Neural cell (in vitro differentiated cells): ENCODE measurements at regions not wholly inside any gene's neighbourhood (a gene's known extent, or its start where the extent isn't known, plus 50 kb on each side); places are given as distances from the start of the nearest gene placed in this dataset.

Experiments used
- H2AFZ ChIP-seq: fragments of 200-600, 300-800 bp; sonication (generic), shearing (Covaris generic); 2 replicates; pipeline ENCODE4 v1.6.0; 2014; ENCODE audit warnings: low read depth, mild to moderate bottlenecking, antibody characterized with exemption, low read length, moderate library complexity
- H3F3A ChIP-seq: fragments of 200-600 bp; shearing (Covaris generic); 2 replicates; pipeline ENCODE4 v1.6.1; 2016; ENCODE audit warnings: mild to moderate bottlenecking, moderate library complexity, mixed read lengths, antibody characterized with exemption, low read length; ENCODE audit not compliant: insufficient read depth, poor library complexity, severe bottlenecking
- H3K27ac ChIP-seq: fragments of 200-600, 300-800 bp; sonication (generic), shearing (Covaris generic); 2 replicates; pipeline ENCODE4 v1.5.1; 2014; ENCODE audit warnings: mild to moderate bottlenecking, low read length, moderate library complexity
- H3K27me3 ChIP-seq: fragments of 300-800, 200-600 bp; sonication (generic), shearing (Covaris generic); 2 replicates; pipeline ENCODE4 v1.6.0; 2014; ENCODE audit warnings: mild to moderate bottlenecking, low read depth, low read length, moderate library complexity; ENCODE audit not compliant: insufficient read depth
- H3K36me3 ChIP-seq: fragments of 300-800, 200-600 bp; sonication (generic), shearing (Covaris generic); 2 replicates; pipeline ENCODE4 v1.5.1; 2014; ENCODE audit warnings: mild to moderate bottlenecking, antibody characterized with exemption, low read length, moderate library complexity; ENCODE audit not compliant: insufficient read depth
- H3K4me2 ChIP-seq: fragments of 300-800, 200-600 bp; sonication (generic), shearing (Covaris generic); 2 replicates; pipeline ENCODE4 v1.6.0; 2014; ENCODE audit warnings: mild to moderate bottlenecking, low read length
- H3K4me3 ChIP-seq: fragments of 300-800, 200-600 bp; sonication (generic), shearing (Covaris generic); 2 replicates; pipeline ENCODE4 v1.5.1; 2014; ENCODE audit warnings: mild to moderate bottlenecking, low read length, moderate library complexity
- H3K79me2 ChIP-seq: fragments of 200-600 bp; shearing (Covaris generic); replicated peaks from 2 replicates; pipeline ENCODE4 v1.6.0; 2014; ENCODE audit warnings: mild to moderate bottlenecking, low read length, moderate library complexity; ENCODE audit not compliant: insufficient read depth
- H3K9ac ChIP-seq: fragments of 300-800, 200-600 bp; sonication (generic), shearing (Covaris generic); 2 replicates; pipeline ENCODE4 v1.6.1; 2016; ENCODE audit warnings: mild to moderate bottlenecking, low read length, mixed read lengths
- H3K9me2 ChIP-seq: fragments of 200-600 bp; shearing (Covaris generic); 2 replicates; pipeline ENCODE4 v1.6.1; 2016; ENCODE audit warnings: mild to moderate bottlenecking, low read length, mixed read lengths; ENCODE audit not compliant: insufficient read depth
- H3K9me3 ChIP-seq: fragments of 200-600, 300-800 bp; sonication (generic), shearing (Covaris generic); 2 replicates; pipeline ENCODE4 v1.6.1; 2016; ENCODE audit warnings: mild to moderate bottlenecking, mixed run types, low read length, moderate library complexity, mixed read lengths
- H4K20me1 ChIP-seq: fragments of 200-600 bp; shearing (Covaris generic); 2 replicates; pipeline ENCODE4 v1.6.1; 2016; ENCODE audit warnings: mild to moderate bottlenecking, mixed run types; ENCODE audit not compliant: insufficient read depth
- CTCF ChIP-seq: fragments of 450-650 bp; IDR thresholded peaks from 2 replicates; pipeline ENCODE4 v1.5.1; 2014; ENCODE audit warnings: antibody characterized with exemption, mild to moderate bottlenecking, moderate library complexity; ENCODE audit not compliant: poor library complexity, severe bottlenecking
- EP300 ChIP-seq: fragments of 450-650 bp; conservative IDR thresholded peaks from 2 replicates; pipeline ENCODE4 v1.6.1; 2014; ENCODE audit warnings: antibody characterized with exemption, mild to moderate bottlenecking, moderate library complexity; ENCODE audit not compliant: poor library complexity, severe bottlenecking
- EZH2 ChIP-seq: fragments of 200-600, 300-800 bp; shearing (Covaris generic), sonication (generic); IDR thresholded peaks from 2 replicates; pipeline ENCODE4 v1.6.1; 2014; ENCODE audit warnings: antibody characterized with exemption, low read length, borderline replicate concordance, mild to moderate bottlenecking; ENCODE audit not compliant: insufficient read depth, poor library complexity, severe bottlenecking
- MXI1 ChIP-seq: fragments of 450-650 bp; conservative IDR thresholded peaks from 2 replicates; pipeline ENCODE4 v1.6.1; 2014; ENCODE audit warnings: antibody characterized with exemption, mild to moderate bottlenecking; ENCODE audit not compliant: poor library complexity, severe bottlenecking
- POLR2AphosphoS5 ChIP-seq: IDR thresholded peaks from 2 replicates; pipeline ENCODE4 v1.6.1; 2012
- RAD21 ChIP-seq: fragments of 450-650 bp; conservative IDR thresholded peaks from 2 replicates; pipeline ENCODE4 v1.6.1; 2014; ENCODE audit warnings: antibody characterized with exemption, mild to moderate bottlenecking, moderate library complexity
- REST ChIP-seq: IDR thresholded peaks from 2 replicates; pipeline ENCODE4 v1.6.1; 2012; ENCODE audit warnings: borderline replicate concordance
- SMC3 ChIP-seq: fragments of 450-650 bp; conservative IDR thresholded peaks from 2 replicates; pipeline ENCODE4 v1.6.1; 2014; ENCODE audit warnings: antibody characterized with exemption, mild to moderate bottlenecking, moderate library complexity; ENCODE audit not compliant: poor library complexity
- TAF1 ChIP-seq: IDR thresholded peaks from 2 replicates; pipeline ENCODE4 v1.6.1; 2012; ENCODE audit warnings: low read depth

- Histone ChIP-seq H3K9me3 (no peaks in the 10 kb centered on the region), H3K4me3 (no peak overlapping the region), H2AFZ (no peak overlapping the region), H3K27me3 (no peaks in the 10 kb centered on the region), H4K20me1 (no peaks in the 10 kb centered on the region), H3K9ac (no peak overlapping the region), H3F3A (no peaks in the 10 kb centered on the region), H3K36me3 (no peaks in the 10 kb centered on the region), H3K4me2 (no peak overlapping the region), H3K9me2 (no peaks in the 10 kb centered on the region), H3K79me2 (no peaks in the 10 kb centered on the region), H3K27ac (no peak overlapping the region)
- TF ChIP-seq MXI1 (no peak), CTCF (no peak), POLR2AphosphoS5 (no peak), SMC3 (no peak), EP300 (no peak), TAF1 (no peak), REST (no peak), EZH2 (no peak)
Measured at GRCh38 chr9:80521151-80521550, 949.4 kb downstream of the TLE4 start.

DNA sequence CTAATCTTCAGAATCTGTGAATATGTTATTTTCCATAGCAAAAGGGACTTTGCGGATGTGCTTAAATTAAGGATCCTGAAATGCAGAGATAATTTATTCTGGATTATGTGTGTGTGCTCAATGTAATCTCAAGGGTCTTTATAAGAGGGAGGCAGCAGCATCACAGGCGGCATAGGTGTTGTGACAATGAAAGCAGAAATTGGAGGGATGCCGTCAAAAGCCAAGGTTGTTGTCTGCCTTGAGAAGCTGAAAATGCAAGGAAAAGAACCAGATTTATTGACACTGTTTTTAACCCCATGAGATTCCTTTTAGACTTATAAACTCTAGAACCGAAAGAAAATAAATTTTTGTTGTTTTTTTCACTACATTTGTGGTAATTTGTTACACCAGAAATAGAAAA is 948.5 kb downstream of the TLE4 start:
- no peaks in the 10 kb centered on the region for H3F3A ChIP-seq
- H3K27me3 ChIP-seq = no peaks in the 10 kb centered on the region
- no peaks in the 10 kb centered on the region for H3K79me2 ChIP-seq
- H4K20me1 ChIP-seq = no peaks in the 10 kb centered on the region
- no peak overlapping the region for H2AFZ ChIP-seq
- TF ChIP-seq EP300 (no peak), RAD21 (no peak), TAF1 (no peak), CTCF (no peak), MXI1 (no peak), SMC3 (no peak), EZH2 (no peak), REST (no peak)
- no peak overlapping the region for H3K4me3 ChIP-seq
- H3K36me3 ChIP-seq = no peaks in the 10 kb centered on the region
- no peak overlapping the region for H3K27ac ChIP-seq
- H3K4me2 ChIP-seq = no peak overlapping the region
- H3K9me3 ChIP-seq = no peaks in the 10 kb centered on the region
- H3K9ac ChIP-seq = no peak overlapping the region
- no peaks in the 10 kb centered on the region for H3K9me2 ChIP-seq
